ENCODE measurements at regions not wholly inside any gene's neighbourhood (a gene's known extent, or its start where the extent isn't known, plus 50 kb on each side); places are given as distances from the start of the nearest gene placed in this dataset.

DNA sequence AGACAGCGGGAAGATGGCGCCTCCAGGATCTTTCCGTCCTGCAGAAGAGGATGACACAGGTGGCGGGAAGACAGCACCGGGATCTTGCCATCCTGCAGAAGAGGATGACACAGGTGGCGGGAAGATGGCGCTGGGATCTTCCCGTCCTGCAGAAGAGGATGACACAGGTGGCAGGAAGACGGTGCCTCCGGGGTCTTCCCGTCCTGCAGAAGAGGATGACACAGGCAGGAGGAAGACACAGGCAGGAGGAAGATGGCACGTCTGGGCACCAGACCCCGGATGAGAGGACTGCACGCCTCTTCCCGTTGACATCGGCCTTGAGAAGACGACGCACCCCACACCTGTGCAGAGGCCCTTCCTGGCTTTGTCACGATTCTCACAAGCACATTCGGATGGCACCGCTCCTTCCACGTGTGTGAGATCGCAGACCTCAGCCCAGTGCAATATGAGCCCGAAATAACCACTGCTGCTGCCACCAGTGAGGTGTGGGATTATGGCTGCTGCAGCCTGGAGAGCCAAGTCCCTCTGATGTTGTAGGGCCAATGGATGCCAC lies 79.4 kb upstream of the SNTG2 start:
- TF ChIP-seq, protein P1, sequence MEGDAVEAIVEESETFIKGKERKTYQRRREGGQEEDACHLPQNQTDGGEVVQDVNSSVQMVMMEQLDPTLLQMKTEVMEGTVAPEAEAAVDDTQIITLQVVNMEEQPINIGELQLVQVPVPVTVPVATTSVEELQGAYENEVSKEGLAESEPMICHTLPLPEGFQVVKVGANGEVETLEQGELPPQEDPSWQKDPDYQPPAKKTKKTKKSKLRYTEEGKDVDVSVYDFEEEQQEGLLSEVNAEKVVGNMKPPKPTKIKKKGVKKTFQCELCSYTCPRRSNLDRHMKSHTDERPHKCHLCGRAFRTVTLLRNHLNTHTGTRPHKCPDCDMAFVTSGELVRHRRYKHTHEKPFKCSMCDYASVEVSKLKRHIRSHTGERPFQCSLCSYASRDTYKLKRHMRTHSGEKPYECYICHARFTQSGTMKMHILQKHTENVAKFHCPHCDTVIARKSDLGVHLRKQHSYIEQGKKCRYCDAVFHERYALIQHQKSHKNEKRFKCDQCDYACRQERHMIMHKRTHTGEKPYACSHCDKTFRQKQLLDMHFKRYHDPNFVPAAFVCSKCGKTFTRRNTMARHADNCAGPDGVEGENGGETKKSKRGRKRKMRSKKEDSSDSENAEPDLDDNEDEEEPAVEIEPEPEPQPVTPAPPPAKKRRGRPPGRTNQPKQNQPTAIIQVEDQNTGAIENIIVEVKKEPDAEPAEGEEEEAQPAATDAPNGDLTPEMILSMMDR (conservative IDR thresholded peaks at IDR 0.05): no peak
- no peak for TF ChIP-seq ZFX (IDR thresholded peaks at IDR 0.05)
